ENCODE measurements at regions not wholly inside any gene's neighbourhood (a gene's known extent, or its start where the extent isn't known, plus 50 kb on each side); places are given as distances from the start of the nearest gene placed in this dataset.
"Not testable (repeated sequence)": the region's sequence is repeated elsewhere in the genome, so short reads cannot be mapped to it uniquely, and the experiment has no call there.

- H3K9me3 ChIP-seq (ENCODE audit: control insufficient read depth, low read depth, low read length); H2AFZ ChIP-seq (ENCODE audit: control insufficient read depth, low read length); H3K9ac ChIP-seq (ENCODE audit: control insufficient read depth, extremely low read depth, insufficient read depth, low read length); H3K27me3 ChIP-seq (ENCODE audit: control insufficient read depth, extremely low read depth, insufficient read depth, low read length); H3K9me1 ChIP-seq (ENCODE audit: control insufficient read depth, extremely low read depth, insufficient read depth, low read length); H4K20me1 ChIP-seq (ENCODE audit: control insufficient read depth, extremely low read depth, insufficient read depth, low read length); DNase-seq (ENCODE audit: low read depth, low spot score); H3K27ac ChIP-seq (ENCODE audit: control insufficient read depth, insufficient read depth, low read length); H3K4me2 ChIP-seq (ENCODE audit: control insufficient read depth, extremely low read depth, insufficient read depth, low read depth, low read length); H3K79me2 ChIP-seq (ENCODE audit: control insufficient read depth, insufficient read depth, low read length); dilution Hi-C loops (cut with MboI; ENCODE audit: extremely low pct_ligation_motif_present, low sequenced_read_pairs); H3K4me3 ChIP-seq (ENCODE audit: control insufficient read depth in 2 of 3, extremely low read depth in 1 of 3, insufficient read depth in 2 of 3, low read depth in 1 of 3, low read length in 3 of 3); H3K36me3 ChIP-seq (ENCODE audit: control insufficient read depth in 2 of 2, extremely low read depth in 1 of 2, insufficient read depth in 2 of 2, low read length in 2 of 2); H3K4me1 ChIP-seq (ENCODE audit: control insufficient read depth, extremely low read depth, insufficient read depth, low read length); FAIRE-seq: not testable (repeated sequence)
These were observed 793.6 kb downstream of the SPATA31A7 start for GRCh38 chr9:61983441-61983840.

DNA sequence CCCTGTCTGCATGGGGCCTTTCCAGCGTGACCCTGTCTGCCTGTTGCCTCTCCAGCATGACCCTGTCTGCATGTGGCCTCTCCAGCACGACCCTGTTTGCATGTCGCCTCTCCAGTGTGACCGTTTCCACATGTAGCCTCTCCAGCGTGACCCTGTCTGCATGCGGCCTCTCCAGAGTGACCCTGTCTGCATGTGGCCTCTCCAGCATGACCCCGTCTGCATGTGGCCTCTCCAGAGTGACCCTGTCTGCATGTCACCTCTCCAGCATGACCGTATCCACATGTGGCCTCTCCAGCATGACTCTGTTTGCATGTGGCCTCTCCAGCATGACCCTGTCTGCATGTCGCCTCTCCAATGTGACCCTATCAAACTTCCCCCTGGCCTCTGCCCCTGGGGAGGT is 794.1 kb downstream of the SPATA31A7 start:
- H3K36me3 ChIP-seq (ENCODE audit: control insufficient read depth in 2 of 2, extremely low read depth in 1 of 2, insufficient read depth in 2 of 2, low read length in 2 of 2); H3K9ac ChIP-seq (ENCODE audit: control insufficient read depth, extremely low read depth, insufficient read depth, low read length); FAIRE-seq; H3K79me2 ChIP-seq (ENCODE audit: control insufficient read depth, insufficient read depth, low read length); H2AFZ ChIP-seq (ENCODE audit: control insufficient read depth, low read length); H3K4me1 ChIP-seq (ENCODE audit: control insufficient read depth, extremely low read depth, insufficient read depth, low read length); H3K9me3 ChIP-seq (ENCODE audit: control insufficient read depth, low read depth, low read length); H3K4me3 ChIP-seq (ENCODE audit: control insufficient read depth in 2 of 3, extremely low read depth in 1 of 3, insufficient read depth in 2 of 3, low read depth in 1 of 3, low read length in 3 of 3); H3K27me3 ChIP-seq (ENCODE audit: control insufficient read depth, extremely low read depth, insufficient read depth, low read length); H3K4me2 ChIP-seq (ENCODE audit: control insufficient read depth, extremely low read depth, insufficient read depth, low read depth, low read length); DNase-seq (ENCODE audit: low read depth, low spot score); H4K20me1 ChIP-seq (ENCODE audit: control insufficient read depth, extremely low read depth, insufficient read depth, low read length); dilution Hi-C loops (cut with MboI; ENCODE audit: extremely low pct_ligation_motif_present, low sequenced_read_pairs); H3K27ac ChIP-seq (ENCODE audit: control insufficient read depth, insufficient read depth, low read length); H3K9me1 ChIP-seq (ENCODE audit: control insufficient read depth, extremely low read depth, insufficient read depth, low read length): not testable (repeated sequence)

DNA sequence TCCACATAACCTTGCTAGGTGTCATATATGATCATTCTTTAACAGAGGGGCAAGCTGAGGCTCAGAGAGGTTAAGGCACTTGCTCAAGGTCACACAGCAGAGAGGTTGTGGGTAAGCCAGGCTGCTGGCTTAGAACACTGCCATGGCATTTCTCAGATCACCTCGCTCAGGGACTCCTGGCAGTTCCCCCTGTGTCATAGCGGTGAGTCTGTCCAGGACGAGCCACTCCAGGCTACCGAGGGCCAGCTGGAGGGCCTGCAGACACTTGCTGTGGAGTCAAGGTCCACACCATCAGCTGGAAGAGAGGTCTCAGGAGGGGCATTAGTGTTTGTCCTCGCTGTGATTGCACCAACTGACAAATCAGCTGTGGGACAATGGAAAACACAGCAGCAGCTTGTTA is 794.7 kb downstream of the SPATA31A7 start:
- DNase-seq (ENCODE audit: low read depth, low spot score), result not testable (repeated sequence)

GRCh38 chr9:61992110-61992509 is 802.3 kb downstream of the SPATA31A7 start:
- H3K9me3 ChIP-seq (ENCODE audit: control insufficient read depth, low read depth, low read length); H3K27me3 ChIP-seq (ENCODE audit: control insufficient read depth, extremely low read depth, insufficient read depth, low read length); dilution Hi-C loops (cut with MboI; ENCODE audit: extremely low pct_ligation_motif_present, low sequenced_read_pairs): not testable (repeated sequence)

More for the DNA sequence above, 794.7 kb downstream of the SPATA31A7 start:
- H3K4me3 ChIP-seq (ENCODE audit: control insufficient read depth in 2 of 3, extremely low read depth in 1 of 3, insufficient read depth in 2 of 3, low read depth in 1 of 3, low read length in 3 of 3); dilution Hi-C loops (cut with MboI; ENCODE audit: extremely low pct_ligation_motif_present, low sequenced_read_pairs); H3K4me1 ChIP-seq (ENCODE audit: control insufficient read depth, extremely low read depth, insufficient read depth, low read length); H3K27ac ChIP-seq (ENCODE audit: control insufficient read depth, insufficient read depth, low read length); FAIRE-seq; H4K20me1 ChIP-seq (ENCODE audit: control insufficient read depth, extremely low read depth, insufficient read depth, low read length); H3K9me1 ChIP-seq (ENCODE audit: control insufficient read depth, extremely low read depth, insufficient read depth, low read length); H3K4me2 ChIP-seq (ENCODE audit: control insufficient read depth, extremely low read depth, insufficient read depth, low read depth, low read length); H3K9ac ChIP-seq (ENCODE audit: control insufficient read depth, extremely low read depth, insufficient read depth, low read length); H3K9me3 ChIP-seq (ENCODE audit: control insufficient read depth, low read depth, low read length); H3K36me3 ChIP-seq (ENCODE audit: control insufficient read depth in 2 of 2, extremely low read depth in 1 of 2, insufficient read depth in 2 of 2, low read length in 2 of 2); H2AFZ ChIP-seq (ENCODE audit: control insufficient read depth, low read length); H3K27me3 ChIP-seq (ENCODE audit: control insufficient read depth, extremely low read depth, insufficient read depth, low read length); H3K79me2 ChIP-seq (ENCODE audit: control insufficient read depth, insufficient read depth, low read length): not testable (repeated sequence)

GRCh38 chr9:62032441-62032840 is 842.6 kb downstream of the SPATA31A7 start:
- H3K27me3 ChIP-seq (ENCODE audit: control insufficient read depth, extremely low read depth, insufficient read depth, low read length); H3K4me2 ChIP-seq (ENCODE audit: control insufficient read depth, extremely low read depth, insufficient read depth, low read depth, low read length); H2AFZ ChIP-seq (ENCODE audit: control insufficient read depth, low read length); H3K27ac ChIP-seq (ENCODE audit: control insufficient read depth, insufficient read depth, low read length); H3K79me2 ChIP-seq (ENCODE audit: control insufficient read depth, insufficient read depth, low read length); DNase-seq (ENCODE audit: low read depth, low spot score); dilution Hi-C loops (cut with MboI; ENCODE audit: extremely low pct_ligation_motif_present, low sequenced_read_pairs); H3K4me1 ChIP-seq (ENCODE audit: control insufficient read depth, extremely low read depth, insufficient read depth, low read length); FAIRE-seq; H4K20me1 ChIP-seq (ENCODE audit: control insufficient read depth, extremely low read depth, insufficient read depth, low read length); H3K36me3 ChIP-seq (ENCODE audit: control insufficient read depth in 2 of 2, extremely low read depth in 1 of 2, insufficient read depth in 2 of 2, low read length in 2 of 2); H3K4me3 ChIP-seq (ENCODE audit: control insufficient read depth in 2 of 3, extremely low read depth in 1 of 3, insufficient read depth in 2 of 3, low read depth in 1 of 3, low read length in 3 of 3); H3K9ac ChIP-seq (ENCODE audit: control insufficient read depth, extremely low read depth, insufficient read depth, low read length); H3K9me3 ChIP-seq (ENCODE audit: control insufficient read depth, low read depth, low read length); H3K9me1 ChIP-seq (ENCODE audit: control insufficient read depth, extremely low read depth, insufficient read depth, low read length): not testable (repeated sequence)

More at GRCh38 chr9:61992110-61992509, 802.3 kb downstream of the SPATA31A7 start:
- FAIRE-seq; H3K4me3 ChIP-seq (ENCODE audit: control insufficient read depth in 2 of 3, extremely low read depth in 1 of 3, insufficient read depth in 2 of 3, low read depth in 1 of 3, low read length in 3 of 3); H3K9ac ChIP-seq (ENCODE audit: control insufficient read depth, extremely low read depth, insufficient read depth, low read length); DNase-seq (ENCODE audit: low read depth, low spot score); H3K27ac ChIP-seq (ENCODE audit: control insufficient read depth, insufficient read depth, low read length); H3K36me3 ChIP-seq (ENCODE audit: control insufficient read depth in 2 of 2, extremely low read depth in 1 of 2, insufficient read depth in 2 of 2, low read length in 2 of 2); H4K20me1 ChIP-seq (ENCODE audit: control insufficient read depth, extremely low read depth, insufficient read depth, low read length); H3K79me2 ChIP-seq (ENCODE audit: control insufficient read depth, insufficient read depth, low read length); H2AFZ ChIP-seq (ENCODE audit: control insufficient read depth, low read length); H3K4me2 ChIP-seq (ENCODE audit: control insufficient read depth, extremely low read depth, insufficient read depth, low read depth, low read length); H3K9me1 ChIP-seq (ENCODE audit: control insufficient read depth, extremely low read depth, insufficient read depth, low read length); H3K4me1 ChIP-seq (ENCODE audit: control insufficient read depth, extremely low read depth, insufficient read depth, low read length): not testable (repeated sequence)
